Keratinocyte (primary cell): ENCODE measurements at regions not wholly inside any gene's neighbourhood (a gene's known extent, or its start where the extent isn't known, plus 50 kb on each side); places are given as distances from the start of the nearest gene placed in this dataset.

Experiments used
- DNase-seq: peaks from one replicate; pipeline ENCODE4 v3.0.0-alpha.2; 2011; ENCODE audit warnings: low read depth, missing footprints, low spot score
- FAIRE-seq: peaks from 2 replicates; lab custom pipeline; 2011; peaks lifted over from hg19 to GRCh38; lab: Jason Lieb, UNC
- H2AFZ ChIP-seq: 2 replicates; pipeline ENCODE4 v1.6.0; 2012; ENCODE audit warnings: low read length, control low read depth, inconsistent platforms; ENCODE audit not compliant: control insufficient read depth
- H3K27ac ChIP-seq: 2 replicates; pipeline ENCODE4 v1.5.1; 2011; ENCODE audit warnings: low read length; ENCODE audit not compliant: control insufficient read depth, insufficient read depth
- H3K27me3 ChIP-seq: 3 replicates; pipeline ENCODE4 v1.6.0; 2011; ENCODE audit warnings: low read length; ENCODE audit not compliant: control insufficient read depth, insufficient read depth; ENCODE audit errors: extremely low read depth
- H3K36me3 ChIP-seq, 2 experiments: 2 replicates in 1 of 2; 3 replicates in 1 of 2; pipeline ENCODE4 v1.5.1; 2011; ENCODE audit warnings: low read length in 2 of 2, mild to moderate bottlenecking in 1 of 2; ENCODE audit not compliant: control insufficient read depth in 2 of 2, insufficient read depth in 2 of 2; ENCODE audit errors: extremely low read depth in 1 of 2
- H3K4me1 ChIP-seq: 3 replicates; pipeline ENCODE4 v1.5.1; 2011; ENCODE audit warnings: low read length; ENCODE audit not compliant: control insufficient read depth, insufficient read depth; ENCODE audit errors: extremely low read depth
- H3K4me2 ChIP-seq: 3 replicates; pipeline ENCODE4 v1.6.0; 2011; ENCODE audit warnings: low read depth, low read length; ENCODE audit not compliant: control insufficient read depth, insufficient read depth; ENCODE audit errors: extremely low read depth
- H3K4me3 ChIP-seq, 3 experiments: fragments of 200-600 bp in 1 of 3; sonication (generic) in 1 of 3; 2 replicates in 2 of 3; 3 replicates in 1 of 3; pipeline ENCODE4 v1.5.1; 2011 to 2016; ENCODE audit warnings: low read length in 3 of 3, mild to moderate bottlenecking in 3 of 3, control low read depth in 2 of 3, inconsistent platforms in 1 of 3, low read depth in 1 of 3, mixed read lengths in 1 of 3, mixed run types in 1 of 3, moderate library complexity in 1 of 3; ENCODE audit not compliant: control insufficient read depth in 2 of 3, insufficient read depth in 2 of 3; ENCODE audit errors: extremely low read depth in 1 of 3
- H3K79me2 ChIP-seq: 2 replicates; pipeline ENCODE4 v1.6.0; 2012; ENCODE audit warnings: low read length; ENCODE audit not compliant: control insufficient read depth, insufficient read depth
- H3K9ac ChIP-seq: 3 replicates; pipeline ENCODE4 v1.6.0; 2011; ENCODE audit warnings: low read length; ENCODE audit not compliant: control insufficient read depth, insufficient read depth; ENCODE audit errors: extremely low read depth
- H3K9me1 ChIP-seq: 3 replicates; pipeline ENCODE4 v1.6.0; 2011; ENCODE audit warnings: low read length; ENCODE audit not compliant: control insufficient read depth, insufficient read depth; ENCODE audit errors: extremely low read depth
- H3K9me3 ChIP-seq: 2 replicates; pipeline ENCODE4 v1.5.1; 2012; ENCODE audit warnings: low read depth, low read length; ENCODE audit not compliant: control insufficient read depth
- H4K20me1 ChIP-seq: 3 replicates; pipeline ENCODE4 v1.6.0; 2011; ENCODE audit warnings: low read length; ENCODE audit not compliant: control insufficient read depth, insufficient read depth; ENCODE audit errors: extremely low read depth
- CTCF ChIP-seq, 3 experiments: IDR thresholded peaks in 1 of 3; conservative IDR thresholded peaks in 1 of 3; optimal IDR thresholded peaks in 1 of 3; 2 replicates in 2 of 3; 3 replicates in 1 of 3; pipeline versions ENCODE3 to v1.5.1; 2011; ENCODE audit warnings: low read length in 3 of 3, mild to moderate bottlenecking in 3 of 3, moderate library complexity in 2 of 3, control low read depth in 1 of 3, inconsistent platforms in 1 of 3; ENCODE audit not compliant: insufficient read depth in 2 of 3; ENCODE audit errors: extremely low read depth in 1 of 3
- EZH2 ChIP-seq: IDR thresholded peaks from one replicate; pipeline ENCODE4 v1.6.1; 2012; ENCODE audit warnings: inconsistent platforms, mild to moderate bottlenecking, low read length, moderate library complexity
- dilution Hi-C: fragments of 300-500 bp; cut with MboI; formaldehyde crosslinking; loops from one replicate; pipeline ENCODE4 v1.7.0; 2020; ENCODE audit warnings: low sequenced_read_pairs; ENCODE audit not compliant: extremely low pct_ligation_motif_present

- H2AFZ ChIP-seq = no peak overlapping the region
- no peaks in the 10 kb centered on the region for H3K27me3 ChIP-seq
- H3K27ac ChIP-seq = no peak overlapping the region
- H3K36me3 ChIP-seq = no peaks in the 10 kb centered on the region
- no peaks in the 10 kb centered on the region for H3K9me1 ChIP-seq
- H3K4me3 ChIP-seq = no peak overlapping the region
- H3K4me2 ChIP-seq = no peak overlapping the region
- no peak overlapping the region for H3K9ac ChIP-seq
- H3K9me3 ChIP-seq = no peaks in the 10 kb centered on the region
- no peaks in the 10 kb centered on the region for H4K20me1 ChIP-seq
- no peak for TF ChIP-seq EZH2
- TF ChIP-seq CTCF (optimal IDR thresholded peaks at IDR 0.05 in 1 of 3, IDR thresholded peaks at IDR 0.05 in 1 of 3, conservative IDR thresholded peaks at IDR 0.05 in 1 of 3; ENCODE audit: extremely low read depth in 1 of 3, insufficient read depth in 2 of 3, low read length in 3 of 3) = no peak
- DNase-seq (no peak), FAIRE-seq (no peak)
- no peaks in the 10 kb centered on the region for H3K4me1 ChIP-seq
- dilution Hi-C loops = no loop called here
- H3K79me2 ChIP-seq = no peaks in the 10 kb centered on the region
Measured at GRCh38 chr2:39498786-39499185, 61.7 kb upstream of the MAP4K3 start.

DNA sequence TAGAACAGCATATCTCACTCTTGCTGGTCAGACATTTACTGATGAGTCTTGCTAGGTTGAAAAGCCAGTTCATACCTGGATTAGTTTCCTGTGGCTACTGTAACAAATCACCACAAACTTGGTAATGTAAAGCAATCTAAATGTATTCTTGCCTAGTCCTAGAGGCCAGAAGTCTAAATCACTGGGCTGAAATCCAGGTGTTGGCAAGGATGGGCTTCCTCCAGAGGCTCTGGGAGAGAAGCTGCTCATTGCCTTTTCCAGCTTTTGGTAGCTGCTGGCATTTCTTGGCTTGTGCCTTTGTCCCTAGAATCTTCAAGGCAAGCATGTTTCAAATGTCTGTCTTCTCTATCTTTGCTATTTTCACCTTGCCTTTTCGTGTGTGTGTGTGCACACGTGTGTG lies 62.3 kb upstream of the MAP4K3 start:
- no peak overlapping the region for H3K4me2 ChIP-seq
- no peak for TF ChIP-seq EZH2
- TF ChIP-seq CTCF (optimal IDR thresholded peaks at IDR 0.05 in 1 of 3, IDR thresholded peaks at IDR 0.05 in 1 of 3, conservative IDR thresholded peaks at IDR 0.05 in 1 of 3; ENCODE audit: extremely low read depth in 1 of 3, insufficient read depth in 2 of 3, low read length in 3 of 3) = no peak
- H3K4me1 ChIP-seq = no peaks in the 10 kb centered on the region
- no peaks in the 10 kb centered on the region for H4K20me1 ChIP-seq
- H3K9me1 ChIP-seq = no peaks in the 10 kb centered on the region
- H3K27me3 ChIP-seq = no peaks in the 10 kb centered on the region
- H3K27ac ChIP-seq = no peak overlapping the region
- no peak overlapping the region for H3K4me3 ChIP-seq
- dilution Hi-C loops = no loop called here
- no peaks in the 10 kb centered on the region for H3K9me3 ChIP-seq
- H3K79me2 ChIP-seq = no peaks in the 10 kb centered on the region
- H2AFZ ChIP-seq = no peak overlapping the region
- DNase-seq (no peak), FAIRE-seq (no peak)
- H3K36me3 ChIP-seq = no peaks in the 10 kb centered on the region
- H3K9ac ChIP-seq = no peak overlapping the region
